ENCODE measurements at regions not wholly inside any gene's neighbourhood (a gene's known extent, or its start where the extent isn't known, plus 50 kb on each side); places are given as distances from the start of the nearest gene placed in this dataset.

DNA sequence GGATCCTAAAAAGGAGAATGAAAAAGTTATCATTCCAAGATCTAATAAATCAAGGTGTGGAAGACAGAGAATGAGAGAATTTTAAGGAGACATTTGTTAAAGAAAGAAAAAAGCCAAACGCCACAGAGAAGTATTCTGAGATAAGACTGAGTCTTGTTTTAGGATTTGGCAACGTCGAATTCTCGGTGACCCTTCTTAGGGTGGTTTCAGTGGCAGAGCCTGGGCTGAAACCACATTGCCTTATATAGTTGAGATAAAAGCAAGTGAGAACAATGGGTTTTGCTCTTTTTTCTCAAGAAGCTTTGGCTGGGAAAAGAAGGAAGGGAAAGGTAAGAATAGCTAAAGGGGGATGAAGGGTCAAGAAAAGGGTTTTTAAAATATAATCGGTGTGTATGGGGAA lies 209.4 kb downstream of the VEGFC start:
- Histone ChIP-seq H3K27me3 (no peaks in the 10 kb centered on the region), H3K27ac (no peak overlapping the region), H3K4me3 (no peak overlapping the region), H3K4me1 (no peaks in the 10 kb centered on the region), H3K36me3 (no peaks in the 10 kb centered on the region), H3K9me3 (no peaks in the 10 kb centered on the region)
- TF ChIP-seq POLR2AphosphoS5 (IDR thresholded peaks at IDR 0.05) = no peak
- TF ChIP-seq, protein P1, sequence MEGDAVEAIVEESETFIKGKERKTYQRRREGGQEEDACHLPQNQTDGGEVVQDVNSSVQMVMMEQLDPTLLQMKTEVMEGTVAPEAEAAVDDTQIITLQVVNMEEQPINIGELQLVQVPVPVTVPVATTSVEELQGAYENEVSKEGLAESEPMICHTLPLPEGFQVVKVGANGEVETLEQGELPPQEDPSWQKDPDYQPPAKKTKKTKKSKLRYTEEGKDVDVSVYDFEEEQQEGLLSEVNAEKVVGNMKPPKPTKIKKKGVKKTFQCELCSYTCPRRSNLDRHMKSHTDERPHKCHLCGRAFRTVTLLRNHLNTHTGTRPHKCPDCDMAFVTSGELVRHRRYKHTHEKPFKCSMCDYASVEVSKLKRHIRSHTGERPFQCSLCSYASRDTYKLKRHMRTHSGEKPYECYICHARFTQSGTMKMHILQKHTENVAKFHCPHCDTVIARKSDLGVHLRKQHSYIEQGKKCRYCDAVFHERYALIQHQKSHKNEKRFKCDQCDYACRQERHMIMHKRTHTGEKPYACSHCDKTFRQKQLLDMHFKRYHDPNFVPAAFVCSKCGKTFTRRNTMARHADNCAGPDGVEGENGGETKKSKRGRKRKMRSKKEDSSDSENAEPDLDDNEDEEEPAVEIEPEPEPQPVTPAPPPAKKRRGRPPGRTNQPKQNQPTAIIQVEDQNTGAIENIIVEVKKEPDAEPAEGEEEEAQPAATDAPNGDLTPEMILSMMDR (IDR thresholded peaks at IDR 0.05) = no peak
- ATAC-seq = no peak
- 94 to 95% methylated on average over 5 of the region's 5 CpGs for WGBS, 2 donors (ENCODE audit: low coverage in 1 of 2)

DNA sequence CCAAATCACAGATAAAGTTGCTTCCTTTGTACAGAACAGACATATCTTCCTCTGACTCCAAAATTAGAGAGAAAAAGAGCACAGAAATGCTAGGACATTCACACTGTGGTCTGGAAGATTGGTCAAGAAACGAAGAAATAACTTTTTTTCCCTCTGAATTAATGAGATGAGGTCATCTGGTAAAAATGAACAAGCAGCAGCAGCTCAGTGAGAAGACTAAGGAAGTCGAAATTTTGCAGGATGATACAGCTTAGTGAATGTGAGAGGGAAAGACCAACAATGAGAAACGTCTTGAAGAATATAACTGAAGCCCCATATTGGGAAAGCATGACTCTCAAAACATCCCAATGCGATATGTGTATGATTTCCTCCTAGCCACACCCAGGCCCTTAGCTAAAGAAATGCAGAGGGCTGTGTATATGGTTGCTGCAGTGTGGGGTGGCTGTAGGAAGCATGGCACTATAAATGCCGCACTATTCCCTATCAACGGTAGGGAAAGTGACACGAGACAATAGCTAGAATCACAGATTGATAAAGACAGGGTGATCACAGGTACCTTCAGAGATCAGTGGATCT lies 208.6 kb downstream of the VEGFC start:
- TF ChIP-seq, protein P1 (IDR thresholded peaks at IDR 0.05) = no peak
- TF ChIP-seq POLR2A (IDR thresholded peaks at IDR 0.05) (no peak), POLR2AphosphoS5 (IDR thresholded peaks at IDR 0.05) (no peak), EP300 (IDR thresholded peaks at IDR 0.05) (no peak)
- Histone ChIP-seq H3K4me3 (no peak overlapping the region), H3K27ac (no peak overlapping the region), H3K4me1 (no peaks in the 10 kb centered on the region), H3K9me3 (no peaks in the 10 kb centered on the region), H3K27me3 (no peaks in the 10 kb centered on the region), H3K36me3 (no peaks in the 10 kb centered on the region)
- no peak for ATAC-seq
- 80 to 83% methylated on average over 7 of the region's 7 CpGs for WGBS, 2 donors (ENCODE audit: low coverage in 1 of 2)

DNA sequence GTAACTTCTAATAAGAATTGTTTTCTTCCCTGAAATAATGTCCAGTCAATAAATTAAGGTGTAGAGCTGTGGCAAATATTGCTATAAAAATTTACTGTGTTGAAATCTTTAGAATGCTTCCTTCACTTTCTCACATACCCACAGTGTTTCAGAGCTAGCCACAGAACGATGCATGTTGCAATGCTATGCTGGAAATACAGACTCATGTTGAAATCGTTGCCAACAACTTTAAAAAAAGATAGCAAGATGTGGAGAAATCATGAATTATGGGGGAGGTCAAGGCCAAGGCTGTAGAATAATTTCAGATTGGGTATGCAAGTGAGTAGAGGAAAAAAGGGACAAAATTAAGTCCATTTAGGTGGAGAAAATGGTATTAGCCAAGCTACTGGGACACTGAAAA lies 204.8 kb downstream of the VEGFC start:
- H3K4me3 ChIP-seq = no peak overlapping the region
- WGBS, 2 donors (ENCODE audit: low coverage in 1 of 2) = 70 to 84% methylated on average over 2 of the region's 2 CpGs
- no peak for TF ChIP-seq POLR2A (IDR thresholded peaks at IDR 0.05)
- no peaks in the 10 kb centered on the region for H3K9me3 ChIP-seq
- no peak for ATAC-seq
- H3K36me3 ChIP-seq = no peaks in the 10 kb centered on the region
- no peaks in the 10 kb centered on the region for H3K4me1 ChIP-seq
- no peaks in the 10 kb centered on the region for H3K27me3 ChIP-seq
- H3K27ac ChIP-seq = no peak overlapping the region

DNA sequence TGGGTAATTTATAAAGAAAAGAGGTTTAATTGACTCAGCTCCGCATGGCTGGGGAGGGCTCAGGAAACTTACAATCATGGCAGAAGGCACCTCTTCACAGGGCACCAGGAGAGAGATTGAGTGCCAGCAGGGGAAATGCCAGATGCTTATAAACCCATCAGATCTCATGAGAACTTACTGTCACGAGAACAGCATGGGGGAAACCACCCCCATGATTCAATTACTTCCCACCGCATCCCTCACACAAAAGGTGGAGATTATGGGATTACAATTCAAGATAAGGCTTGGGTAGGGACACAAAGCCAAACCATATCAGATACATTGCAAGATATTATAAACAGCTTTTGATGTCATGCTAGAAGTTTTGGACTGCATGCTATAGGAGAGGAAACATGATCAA lies 204.3 kb downstream of the VEGFC start:
- H3K27me3 ChIP-seq = no peaks in the 10 kb centered on the region
- H3K4me1 ChIP-seq = no peaks in the 10 kb centered on the region
- H3K4me3 ChIP-seq = no peak overlapping the region
- H3K9me3 ChIP-seq = no peaks in the 10 kb centered on the region
- no peak overlapping the region for H3K27ac ChIP-seq
- TF ChIP-seq, protein P1 (IDR thresholded peaks at IDR 0.05) = no peak
- no peak for TF ChIP-seq EP300 (IDR thresholded peaks at IDR 0.05)
- TF ChIP-seq POLR2AphosphoS5 (IDR thresholded peaks at IDR 0.05) = no peak
- no peak for TF ChIP-seq POLR2A (IDR thresholded peaks at IDR 0.05)
- WGBS, 2 donors (ENCODE audit: low coverage in 1 of 2) = 60 to 100% methylated on average over 2 to 3 of the region's 3 CpGs
- ATAC-seq = no peak
- H3K36me3 ChIP-seq = no peaks in the 10 kb centered on the region

DNA sequence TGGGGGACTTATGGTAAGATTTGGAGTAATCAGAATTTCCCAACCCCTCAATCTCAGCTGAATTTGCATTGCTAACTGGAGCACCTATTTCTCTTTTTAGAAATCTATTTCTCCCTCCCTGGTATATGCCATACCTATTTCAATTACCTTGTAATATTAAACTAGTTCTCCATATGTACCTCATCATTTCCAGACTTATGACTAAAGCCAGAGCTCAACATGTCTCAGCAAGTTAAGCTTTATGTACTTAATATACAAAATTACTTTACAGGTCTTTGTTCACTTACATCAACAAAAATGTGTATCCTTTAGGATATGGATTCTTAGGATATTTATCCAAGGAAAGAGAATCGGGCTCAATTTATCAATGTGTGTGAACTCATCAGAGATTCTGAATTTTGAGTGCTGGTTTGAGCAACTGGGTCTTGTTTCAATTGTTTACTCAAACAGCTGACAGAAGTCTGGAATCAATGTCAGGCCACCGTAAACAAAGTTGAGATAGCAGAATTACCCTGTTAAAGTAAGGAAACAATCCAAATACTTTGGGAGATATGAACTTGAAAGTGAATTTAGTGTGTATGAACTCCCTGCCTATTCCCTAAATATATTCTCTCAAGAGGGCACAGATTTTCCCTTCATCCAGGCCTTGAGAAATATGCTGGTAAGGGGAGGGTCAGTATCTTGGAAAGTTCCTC lies 199.6 kb downstream of the VEGFC start:
- no peaks in the 10 kb centered on the region for H3K27me3 ChIP-seq
- WGBS, 2 donors (ENCODE audit: low coverage in 1 of 2) = 24 to 85% methylated on average over 1 to 2 of the region's 2 CpGs
- H3K36me3 ChIP-seq = no peaks in the 10 kb centered on the region
- no peak for ATAC-seq
- no peak overlapping the region for H3K27ac ChIP-seq
- no peaks in the 10 kb centered on the region for H3K4me1 ChIP-seq
- H3K4me3 ChIP-seq = no peak overlapping the region
- no peak for TF ChIP-seq EP300 (IDR thresholded peaks at IDR 0.05)
- peaks cover 0 to 11% (median 0%) of the 10 kb centered on the region in 3 donors for H3K9me3 ChIP-seq

DNA sequence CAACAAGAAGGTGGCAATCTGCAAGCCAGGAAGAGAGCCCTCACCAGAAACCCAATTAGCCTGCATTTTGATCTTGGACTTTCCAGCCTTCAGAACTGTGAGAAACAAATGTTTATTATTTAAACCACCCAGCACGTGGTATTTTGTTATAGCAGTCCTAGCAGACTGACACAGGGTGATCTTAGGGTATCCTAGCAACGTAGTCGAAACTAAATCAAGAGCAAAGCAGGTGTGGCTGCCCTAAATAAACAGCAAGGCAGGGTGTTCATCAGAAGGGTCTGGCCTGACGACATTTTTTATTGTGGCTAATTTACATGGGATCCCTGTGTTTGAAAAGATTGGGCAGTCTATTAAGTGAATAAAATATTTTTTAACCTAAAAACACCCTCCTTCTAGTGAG lies 198.8 kb downstream of the VEGFC start:
- Histone ChIP-seq H3K36me3 (no peaks in the 10 kb centered on the region), H3K4me1 (no peaks in the 10 kb centered on the region), H3K27ac (no peak overlapping the region), H3K9me3 (peaks cover 0 to 17% (median 0%) of the 10 kb centered on the region in 3 donors), H3K27me3 (no peaks in the 10 kb centered on the region), H3K4me3 (no peak overlapping the region)
- ATAC-seq = no peak
- WGBS, 2 donors (ENCODE audit: low coverage in 1 of 2) = 22 to 73% methylated on average over 1 to 4 of the region's 4 CpGs
- TF ChIP-seq, protein P1 (IDR thresholded peaks at IDR 0.05) = no peak
- TF ChIP-seq POLR2AphosphoS5 (IDR thresholded peaks at IDR 0.05) (no peak), EP300 (IDR thresholded peaks at IDR 0.05) (no peak), POLR2A (IDR thresholded peaks at IDR 0.05) (no peak)
